ENCODE measurements at regions not wholly inside any gene's neighbourhood (a gene's known extent, or its start where the extent isn't known, plus 50 kb on each side); places are given as distances from the start of the nearest gene placed in this dataset.

GRCh38 chr2:167401309-167401708 is 513.0 kb downstream of the XIRP2 start:
- Histone ChIP-seq H3K27ac (ENCODE audit: low read length) (no peak overlapping the region), H3K36me3 (ENCODE audit: control insufficient read depth, insufficient read depth, low read length) (no peaks in the 10 kb centered on the region), H3K4me3 (ENCODE audit: low read depth in 2 of 2, low read length in 2 of 2) (no peak overlapping the region), H3K9me3 (ENCODE audit: control insufficient read depth, insufficient read depth, low read depth, low read length) (no peaks in the 10 kb centered on the region), H3K27me3 (ENCODE audit: control insufficient read depth, insufficient read depth, low read length) (no peaks in the 10 kb centered on the region), H3K4me1 (ENCODE audit: control insufficient read depth, insufficient read depth, low read length) (no peaks in the 10 kb centered on the region)
- no TSS peak for BruUV-seq (replicated peaks)
- intact Hi-C loops (cut with micrococcal nuclease; ENCODE audit: unreplicated experiment) (no loop called here), in situ Hi-C loops (cut with HindIII; ENCODE audit: low pct_unique_long_range_greater_than_20kb, low sequenced_read_pairs) (no loop called here)
- DNase-seq (ENCODE audit: low read depth, low spot score) (no peak), ATAC-seq (no peak)
- ChIA-PET CTCF (no interaction called here), POLR2A (no interaction called here)
- TF ChIP-seq, protein P1, sequence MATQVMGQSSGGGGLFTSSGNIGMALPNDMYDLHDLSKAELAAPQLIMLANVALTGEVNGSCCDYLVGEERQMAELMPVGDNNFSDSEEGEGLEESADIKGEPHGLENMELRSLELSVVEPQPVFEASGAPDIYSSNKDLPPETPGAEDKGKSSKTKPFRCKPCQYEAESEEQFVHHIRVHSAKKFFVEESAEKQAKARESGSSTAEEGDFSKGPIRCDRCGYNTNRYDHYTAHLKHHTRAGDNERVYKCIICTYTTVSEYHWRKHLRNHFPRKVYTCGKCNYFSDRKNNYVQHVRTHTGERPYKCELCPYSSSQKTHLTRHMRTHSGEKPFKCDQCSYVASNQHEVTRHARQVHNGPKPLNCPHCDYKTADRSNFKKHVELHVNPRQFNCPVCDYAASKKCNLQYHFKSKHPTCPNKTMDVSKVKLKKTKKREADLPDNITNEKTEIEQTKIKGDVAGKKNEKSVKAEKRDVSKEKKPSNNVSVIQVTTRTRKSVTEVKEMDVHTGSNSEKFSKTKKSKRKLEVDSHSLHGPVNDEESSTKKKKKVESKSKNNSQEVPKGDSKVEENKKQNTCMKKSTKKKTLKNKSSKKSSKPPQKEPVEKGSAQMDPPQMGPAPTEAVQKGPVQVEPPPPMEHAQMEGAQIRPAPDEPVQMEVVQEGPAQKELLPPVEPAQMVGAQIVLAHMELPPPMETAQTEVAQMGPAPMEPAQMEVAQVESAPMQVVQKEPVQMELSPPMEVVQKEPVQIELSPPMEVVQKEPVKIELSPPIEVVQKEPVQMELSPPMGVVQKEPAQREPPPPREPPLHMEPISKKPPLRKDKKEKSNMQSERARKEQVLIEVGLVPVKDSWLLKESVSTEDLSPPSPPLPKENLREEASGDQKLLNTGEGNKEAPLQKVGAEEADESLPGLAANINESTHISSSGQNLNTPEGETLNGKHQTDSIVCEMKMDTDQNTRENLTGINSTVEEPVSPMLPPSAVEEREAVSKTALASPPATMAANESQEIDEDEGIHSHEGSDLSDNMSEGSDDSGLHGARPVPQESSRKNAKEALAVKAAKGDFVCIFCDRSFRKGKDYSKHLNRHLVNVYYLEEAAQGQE (IDR thresholded peaks at IDR 0.05; ENCODE audit: insufficient read depth in 1 of 2, low read depth in 2 of 2, low read length in 1 of 2) = no peak
- TF ChIP-seq, protein P2, sequence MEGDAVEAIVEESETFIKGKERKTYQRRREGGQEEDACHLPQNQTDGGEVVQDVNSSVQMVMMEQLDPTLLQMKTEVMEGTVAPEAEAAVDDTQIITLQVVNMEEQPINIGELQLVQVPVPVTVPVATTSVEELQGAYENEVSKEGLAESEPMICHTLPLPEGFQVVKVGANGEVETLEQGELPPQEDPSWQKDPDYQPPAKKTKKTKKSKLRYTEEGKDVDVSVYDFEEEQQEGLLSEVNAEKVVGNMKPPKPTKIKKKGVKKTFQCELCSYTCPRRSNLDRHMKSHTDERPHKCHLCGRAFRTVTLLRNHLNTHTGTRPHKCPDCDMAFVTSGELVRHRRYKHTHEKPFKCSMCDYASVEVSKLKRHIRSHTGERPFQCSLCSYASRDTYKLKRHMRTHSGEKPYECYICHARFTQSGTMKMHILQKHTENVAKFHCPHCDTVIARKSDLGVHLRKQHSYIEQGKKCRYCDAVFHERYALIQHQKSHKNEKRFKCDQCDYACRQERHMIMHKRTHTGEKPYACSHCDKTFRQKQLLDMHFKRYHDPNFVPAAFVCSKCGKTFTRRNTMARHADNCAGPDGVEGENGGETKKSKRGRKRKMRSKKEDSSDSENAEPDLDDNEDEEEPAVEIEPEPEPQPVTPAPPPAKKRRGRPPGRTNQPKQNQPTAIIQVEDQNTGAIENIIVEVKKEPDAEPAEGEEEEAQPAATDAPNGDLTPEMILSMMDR (IDR thresholded peaks at IDR 0.05) = no peak
- TF ChIP-seq SIN3A (IDR thresholded peaks at IDR 0.05; ENCODE audit: borderline replicate concordance, insufficient read depth, low read depth, low read length) = no peak
- TF ChIP-seq TCF7L2 (IDR thresholded peaks at IDR 0.05; ENCODE audit: low read depth, low read length) = no peak
- TF ChIP-seq POLR2AphosphoS5 (IDR thresholded peaks at IDR 0.05; ENCODE audit: low read depth, low read length) = no peak

DNA sequence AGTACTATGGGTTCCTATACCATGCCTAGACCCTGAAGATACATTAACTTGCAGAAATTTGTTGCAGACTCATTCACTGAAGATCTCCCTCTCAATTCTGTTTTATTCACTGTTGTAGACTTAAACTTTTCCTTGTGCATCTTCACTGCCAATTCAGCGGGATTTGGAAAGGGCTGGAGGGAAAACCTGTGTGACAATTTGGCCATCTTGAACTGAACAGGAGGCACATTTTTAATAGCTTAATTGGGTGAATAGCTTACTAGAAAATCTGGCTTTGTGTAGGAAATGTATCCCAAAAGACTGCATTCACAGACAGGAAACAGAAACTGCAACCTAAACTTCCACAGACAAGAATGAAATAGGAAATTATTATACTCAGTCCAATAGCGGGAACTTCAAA is 512.3 kb downstream of the XIRP2 start:
- TF ChIP-seq TCF7L2 (IDR thresholded peaks at IDR 0.05; ENCODE audit: low read depth, low read length) (no peak), POLR2AphosphoS5 (IDR thresholded peaks at IDR 0.05; ENCODE audit: low read depth, low read length) (no peak), SIN3A (IDR thresholded peaks at IDR 0.05; ENCODE audit: borderline replicate concordance, insufficient read depth, low read depth, low read length) (no peak)
- TF ChIP-seq, protein P1 (IDR thresholded peaks at IDR 0.05; ENCODE audit: insufficient read depth in 1 of 2, low read depth in 2 of 2, low read length in 1 of 2) = no peak
- TF ChIP-seq, protein P2 (IDR thresholded peaks at IDR 0.05) = no peak
- Histone ChIP-seq H3K27me3 (ENCODE audit: control insufficient read depth, insufficient read depth, low read length) (no peaks in the 10 kb centered on the region), H3K4me3 (ENCODE audit: low read depth in 2 of 2, low read length in 2 of 2) (no peak overlapping the region), H3K9me3 (ENCODE audit: control insufficient read depth, insufficient read depth, low read depth, low read length) (no peaks in the 10 kb centered on the region), H3K4me1 (ENCODE audit: control insufficient read depth, insufficient read depth, low read length) (no peaks in the 10 kb centered on the region), H3K36me3 (ENCODE audit: control insufficient read depth, insufficient read depth, low read length) (no peaks in the 10 kb centered on the region), H3K27ac (ENCODE audit: low read length) (no peak overlapping the region)
- BruUV-seq (replicated peaks) = no TSS peak
- ChIA-PET CTCF (no interaction called here), POLR2A (no interaction called here)
- in situ Hi-C loops (cut with HindIII; ENCODE audit: low pct_unique_long_range_greater_than_20kb, low sequenced_read_pairs) (no loop called here), intact Hi-C loops (cut with micrococcal nuclease; ENCODE audit: unreplicated experiment) (no loop called here)
- no peak for DNase-seq (ENCODE audit: low read depth, low spot score)
- no peak for ATAC-seq
